Endothelial cell of umbilical vein (primary cell): ENCODE measurements at regions not wholly inside any gene's neighbourhood (a gene's known extent, or its start where the extent isn't known, plus 50 kb on each side); places are given as distances from the start of the nearest gene placed in this dataset.

Experiments
- BruUV-seq: library from RNA; stranded (reverse); fragments of 400-500 nt; replicated peaks from 2 replicates; lab custom pipeline; 2021; lab: Mats Ljungman, UMichigan
- CTCF ChIA-PET: fragments of 300-600, 350-600 bp; sonication (Branson Sonifier 250); formaldehyde crosslinking; loops from one replicate; lab custom pipeline; 2021; ENCODE audit warnings: antibody characterized with exemption, inconsistent platforms; lab: Charles Lee
- POLR2A ChIA-PET: fragments of 300-600, 350-600 bp; sonication (Branson Sonifier 250); formaldehyde crosslinking; loops from one replicate; lab custom pipeline; 2021; ENCODE audit warnings: antibody characterized with exemption, inconsistent platforms; lab: Charles Lee
- DNase-seq: peaks from one replicate; pipeline ENCODE4 v3.0.0-alpha.2; 2011; ENCODE audit warnings: low read depth, low spot score
- FAIRE-seq: peaks from 2 replicates; lab custom pipeline; 2011; peaks lifted over from hg19 to GRCh38; lab: Jason Lieb, UNC
- H2AFZ ChIP-seq: 2 replicates; pipeline ENCODE4 v1.6.0; 2012; ENCODE audit warnings: low read depth, low read length, control low read depth, inconsistent platforms
- H3K27ac ChIP-seq: 2 replicates; pipeline ENCODE4 v1.5.1; 2011; ENCODE audit warnings: low read depth, mild to moderate bottlenecking, control low read depth, low read length, moderate library complexity; ENCODE audit not compliant: insufficient read depth
- H3K27me3 ChIP-seq, 2 experiments: 2 replicates each; pipeline versions ENCODE4 v1.6.0 to v1.6.1; 2011; ENCODE audit warnings: low read length in 2 of 2, mixed read lengths in 1 of 2; ENCODE audit not compliant: control insufficient read depth in 2 of 2, insufficient read depth in 2 of 2
- H3K36me3 ChIP-seq, 2 experiments: 2 replicates in 1 of 2; 3 replicates in 1 of 2; pipeline ENCODE4 v1.5.1; 2011; ENCODE audit warnings: low read length in 2 of 2, mild to moderate bottlenecking in 1 of 2, moderate library complexity in 1 of 2; ENCODE audit not compliant: control insufficient read depth in 2 of 2, insufficient read depth in 2 of 2; ENCODE audit errors: extremely low read depth in 1 of 2
- H3K4me1 ChIP-seq: 3 replicates; pipeline ENCODE4 v1.5.1; 2011; ENCODE audit warnings: mild to moderate bottlenecking, low read length; ENCODE audit not compliant: control insufficient read depth, insufficient read depth; ENCODE audit errors: extremely low read depth
- H3K4me2 ChIP-seq: 2 replicates; pipeline ENCODE4 v1.6.1; 2011; ENCODE audit warnings: low read length, control low read depth, mixed read lengths; ENCODE audit not compliant: insufficient read depth
- H3K4me3 ChIP-seq, 3 experiments: fragments of 200-600 bp in 1 of 3; sonication (generic), shearing (Covaris generic) in 1 of 3; replicated peaks in 1 of 3; 2 replicates each; pipeline ENCODE4 v1.5.1; 2011 to 2016; ENCODE audit warnings: control low read depth in 3 of 3, low read length in 3 of 3, mild to moderate bottlenecking in 2 of 3, inconsistent platforms in 1 of 3, low read depth in 1 of 3, moderate library complexity in 1 of 3; ENCODE audit not compliant: insufficient read depth in 1 of 3
- H3K79me2 ChIP-seq: 2 replicates; pipeline ENCODE4 v1.6.0; 2012; ENCODE audit warnings: low read length, inconsistent platforms; ENCODE audit not compliant: control insufficient read depth, insufficient read depth
- H3K9ac ChIP-seq: replicated peaks from 2 replicates; pipeline ENCODE3; 2011; ENCODE audit warnings: low read length, control low read depth; ENCODE audit not compliant: insufficient read depth; ENCODE audit errors: extremely low read depth
- H3K9me1 ChIP-seq: replicated peaks from 3 replicates; pipeline ENCODE4 v1.6.0; 2011; ENCODE audit warnings: mild to moderate bottlenecking, low read length; ENCODE audit not compliant: control insufficient read depth, insufficient read depth; ENCODE audit errors: extremely low read depth
- H3K9me3 ChIP-seq: replicated peaks from 2 replicates; pipeline ENCODE4 v1.5.1; 2012; ENCODE audit warnings: low read length, inconsistent platforms; ENCODE audit not compliant: control insufficient read depth, insufficient read depth
- H4K20me1 ChIP-seq: replicated peaks from 2 replicates; pipeline ENCODE3; 2011; ENCODE audit warnings: mild to moderate bottlenecking, low read length; ENCODE audit not compliant: control insufficient read depth, insufficient read depth; ENCODE audit errors: extremely low read depth
- EZH2 ChIP-seq: IDR thresholded peaks from 2 replicates; pipeline ENCODE4 v1.6.1; 2012; ENCODE audit warnings: borderline replicate concordance, low read depth, mild to moderate bottlenecking, moderate library complexity, low read length, inconsistent platforms; ENCODE audit not compliant: severe bottlenecking
- FOS ChIP-seq: IDR thresholded peaks from 2 replicates; pipeline ENCODE4 v1.6.1; 2011; ENCODE audit warnings: mild to moderate bottlenecking, low read length, moderate library complexity, borderline replicate concordance; ENCODE audit not compliant: insufficient read depth
- GATA2 ChIP-seq: IDR thresholded peaks from 2 replicates; pipeline ENCODE4 v1.7.0; 2011; ENCODE audit warnings: low read depth, mild to moderate bottlenecking, moderate library complexity, mixed read lengths, low read length; ENCODE audit not compliant: insufficient read length, insufficient read depth
- JUN ChIP-seq: IDR thresholded peaks from 2 replicates; pipeline ENCODE4 v1.6.1; 2011; ENCODE audit warnings: borderline replicate concordance, low read depth; ENCODE audit not compliant: insufficient read length, insufficient read depth
- MAX ChIP-seq: IDR thresholded peaks from 2 replicates; pipeline ENCODE4 v1.6.1; 2011; ENCODE audit not compliant: insufficient read depth, insufficient read length
- MYC ChIP-seq: IDR thresholded peaks from one replicate; pipeline ENCODE4 v1.6.1; 2011; ENCODE audit warnings: mild to moderate bottlenecking, low read depth, low read length
- POLR2A ChIP-seq: IDR thresholded peaks from 2 replicates; pipeline ENCODE4 v1.6.1; 2012; ENCODE audit warnings: low read depth, mild to moderate bottlenecking, control low read depth, low read length
- POLR2AphosphoS5 ChIP-seq: IDR thresholded peaks from 2 replicates; pipeline ENCODE4 v1.6.1; 2012; ENCODE audit warnings: low read depth, mild to moderate bottlenecking, control low read depth, low read length, moderate library complexity; ENCODE audit not compliant: insufficient read depth
- dilution Hi-C: fragments of 300-500 bp; cut with MboI; formaldehyde crosslinking; loops from one replicate; pipeline ENCODE4 v1.15.0; 2019; ENCODE audit warnings: low sequenced_read_pairs; ENCODE audit not compliant: extremely low pct_ligation_motif_present
- intact Hi-C: fragments of 100-400 bp; cut with micrococcal nuclease; formaldehyde crosslinking; loops from one replicate; pipeline ENCODE4 v1.10.0; 2022
- TF ChIP-seq, protein P1 (sequence below), 2 donors: IDR thresholded peaks; 1 replicate in 1 of 2; 2 replicates in 1 of 2; pipeline ENCODE4 v1.5.1; 2011; ENCODE audit warnings: low read length in 2 of 2, mild to moderate bottlenecking in 2 of 2, moderate library complexity in 2 of 2, control low read depth in 1 of 2, inconsistent platforms in 1 of 2, low read depth in 1 of 2; ENCODE audit not compliant: insufficient read depth in 1 of 2; ENCODE audit errors: extremely low read depth in 1 of 2

DNA sequence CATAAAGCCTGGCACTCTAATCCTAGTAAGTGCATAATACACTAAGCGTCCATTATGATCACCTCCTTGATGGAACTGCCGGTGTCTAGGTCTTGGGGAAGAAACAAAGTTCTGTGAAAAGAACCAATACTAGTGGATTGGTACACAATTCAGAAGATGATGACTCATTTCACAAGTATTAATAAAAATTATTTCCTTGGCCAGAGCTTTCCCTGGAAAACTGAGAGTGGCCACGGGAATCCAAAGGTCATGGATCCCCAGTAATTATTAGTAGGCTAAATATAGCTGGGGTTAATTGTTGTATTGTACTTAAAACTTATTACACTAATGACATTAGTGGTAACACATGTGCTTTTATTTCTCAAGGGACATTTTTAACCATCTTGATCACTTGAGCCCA, 808.0 kb upstream of the NR2F2 start:
- CTCF ChIA-PET: interaction anchor here (1.0 kb wide), 1 partner anchor 8 kb away, joined by 3 read pairs; no protein-coding TSS in a partner anchor
- Histone ChIP-seq H2AFZ (no peak overlapping the region), H3K4me1 (no peaks in the 10 kb centered on the region), H3K9me1 (no peaks in the 10 kb centered on the region), H3K79me2 (no peaks in the 10 kb centered on the region), H3K9me3 (no peaks in the 10 kb centered on the region), H4K20me1 (no peaks in the 10 kb centered on the region), H3K9ac (no peak overlapping the region), H3K27me3 (no peaks in the 10 kb centered on the region), H3K36me3 (no peaks in the 10 kb centered on the region), H3K4me2 (no peak overlapping the region), H3K27ac (no peak overlapping the region), H3K4me3 (no peak overlapping the region)
- TF ChIP-seq MYC (no peak), JUN (peak; percentile 28), FOS (peak; percentile 48)
- TF ChIP-seq, protein P1, sequence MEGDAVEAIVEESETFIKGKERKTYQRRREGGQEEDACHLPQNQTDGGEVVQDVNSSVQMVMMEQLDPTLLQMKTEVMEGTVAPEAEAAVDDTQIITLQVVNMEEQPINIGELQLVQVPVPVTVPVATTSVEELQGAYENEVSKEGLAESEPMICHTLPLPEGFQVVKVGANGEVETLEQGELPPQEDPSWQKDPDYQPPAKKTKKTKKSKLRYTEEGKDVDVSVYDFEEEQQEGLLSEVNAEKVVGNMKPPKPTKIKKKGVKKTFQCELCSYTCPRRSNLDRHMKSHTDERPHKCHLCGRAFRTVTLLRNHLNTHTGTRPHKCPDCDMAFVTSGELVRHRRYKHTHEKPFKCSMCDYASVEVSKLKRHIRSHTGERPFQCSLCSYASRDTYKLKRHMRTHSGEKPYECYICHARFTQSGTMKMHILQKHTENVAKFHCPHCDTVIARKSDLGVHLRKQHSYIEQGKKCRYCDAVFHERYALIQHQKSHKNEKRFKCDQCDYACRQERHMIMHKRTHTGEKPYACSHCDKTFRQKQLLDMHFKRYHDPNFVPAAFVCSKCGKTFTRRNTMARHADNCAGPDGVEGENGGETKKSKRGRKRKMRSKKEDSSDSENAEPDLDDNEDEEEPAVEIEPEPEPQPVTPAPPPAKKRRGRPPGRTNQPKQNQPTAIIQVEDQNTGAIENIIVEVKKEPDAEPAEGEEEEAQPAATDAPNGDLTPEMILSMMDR (IDR thresholded peaks at IDR 0.05; ENCODE audit: extremely low read depth in 1 of 2, insufficient read depth in 1 of 2, low read depth in 1 of 2, low read length in 2 of 2): no peak
- intact Hi-C loops (no loop called here), dilution Hi-C loops (no loop called here)
- POLR2A ChIA-PET: no interaction called here
- DNase-seq (peak; percentile 39), FAIRE-seq (no peak)
- no TSS peak for BruUV-seq

GRCh38 chr15:95528920-95529319, 801.6 kb upstream of the NR2F2 start:
- no peaks in the 10 kb centered on the region for H3K27me3 ChIP-seq
- H3K9ac ChIP-seq: no peak overlapping the region
- H3K9me3 ChIP-seq: no peaks in the 10 kb centered on the region
- H3K79me2 ChIP-seq: no peaks in the 10 kb centered on the region
- intact Hi-C loops (loop anchor here (1.0 kb wide), 1 partner anchor 28 kb away; no protein-coding TSS in a partner anchor), dilution Hi-C loops (no loop called here)
- H3K9me1 ChIP-seq: no peaks in the 10 kb centered on the region
- TF ChIP-seq MAX: no peak
- TF ChIP-seq FOS: no peak
- no peak for TF ChIP-seq POLR2AphosphoS5
- no peak for TF ChIP-seq POLR2A
- TF ChIP-seq, protein P1 (IDR thresholded peaks at IDR 0.05; ENCODE audit: extremely low read depth in 1 of 2, insufficient read depth in 1 of 2, low read depth in 1 of 2, low read length in 2 of 2): no peak
- TF ChIP-seq GATA2: no peak
- TF ChIP-seq EZH2: no peak
- no peak for TF ChIP-seq MYC
- no peak for TF ChIP-seq JUN
- DNase-seq (no peak), FAIRE-seq (no peak)
- no peaks in the 10 kb centered on the region for H4K20me1 ChIP-seq
- ChIA-PET POLR2A (no interaction called here), CTCF (no interaction called here)
- H2AFZ ChIP-seq: no peak overlapping the region
- H3K4me1 ChIP-seq: no peaks in the 10 kb centered on the region
- no peak overlapping the region for H3K4me3 ChIP-seq
- H3K27ac ChIP-seq: no peak overlapping the region
- no peaks in the 10 kb centered on the region for H3K36me3 ChIP-seq
- no TSS peak for BruUV-seq
- H3K4me2 ChIP-seq: no peak overlapping the region
